GM23338 (cell line): ENCODE measurements at regions not wholly inside any gene's neighbourhood (a gene's known extent, or its start where the extent isn't known, plus 50 kb on each side); places are given as distances from the start of the nearest gene placed in this dataset.

ENCODE experiments used
- ATAC-seq: fragments of 200-7000 bp; cut with Tn5 transposase; 3 replicates; pipeline ENCODE4 v1.9.1; 2020
- DNase-seq: peaks from one replicate; pipeline ENCODE4 v3.0.0-alpha.2; 2015; ENCODE audit warnings: low spot score
- H2AFZ ChIP-seq: fragments of 200-600 bp; sonication (generic); 2 replicates; pipeline ENCODE4 v1.8.0; 2016; ENCODE audit warnings: antibody characterized with exemption, mild to moderate bottlenecking, moderate library complexity
- H3F3A ChIP-seq: fragments of 200-600 bp; sonication (generic); replicated peaks from 2 replicates; pipeline ENCODE4 v1.8.0; 2017; ENCODE audit warnings: antibody characterized with exemption, mixed run types, low read depth
- H3K27ac ChIP-seq: fragments of 200-600 bp; sonication (generic); 2 replicates; pipeline ENCODE4 v1.6.1; 2016; ENCODE audit warnings: low read depth
- H3K27me3 ChIP-seq: fragments of 200-600 bp; sonication (generic); 2 replicates; pipeline ENCODE4 v1.8.0; 2016; ENCODE audit warnings: mild to moderate bottlenecking, mixed run types, moderate library complexity; ENCODE audit not compliant: insufficient read depth
- H3K36me3 ChIP-seq: fragments of 200-600 bp; sonication (generic); 2 replicates; pipeline ENCODE4 v1.8.0; 2016; ENCODE audit warnings: mild to moderate bottlenecking; ENCODE audit not compliant: insufficient read depth
- H3K4me1 ChIP-seq: fragments of 200-600 bp; sonication (generic); 2 replicates; pipeline ENCODE4 v1.8.0; 2016; ENCODE audit warnings: mild to moderate bottlenecking, moderate library complexity; ENCODE audit not compliant: insufficient read depth
- H3K4me2 ChIP-seq: fragments of 200-600 bp; sonication (generic); 2 replicates; pipeline ENCODE4 v1.7.1; 2017; ENCODE audit warnings: mixed run types
- H3K4me3 ChIP-seq: fragments of 200-600 bp; sonication (generic); 2 replicates; pipeline ENCODE4 v1.6.1; 2016; ENCODE audit warnings: mixed run types
- H3K79me2 ChIP-seq: fragments of 200-600 bp; sonication (generic); replicated peaks from 2 replicates; pipeline ENCODE4 v1.8.0; 2017; ENCODE audit warnings: mild to moderate bottlenecking; ENCODE audit not compliant: insufficient read depth
- H3K9me2 ChIP-seq: fragments of 200-600 bp; sonication (generic); 2 replicates; pipeline ENCODE4 v1.8.0; 2017; ENCODE audit not compliant: insufficient read depth
- H4K20me1 ChIP-seq: fragments of 200-600 bp; sonication (generic); replicated peaks from 2 replicates; pipeline ENCODE4 v1.8.0; 2017; ENCODE audit warnings: mild to moderate bottlenecking; ENCODE audit not compliant: insufficient read depth
- H3K27ac Mint-ChIP-seq: 2 replicates; pipeline ENCODE4 v1.8.0; 2020; ENCODE audit warnings: inconsistent platforms, mild to moderate bottlenecking, moderate library complexity, mixed read lengths
- H3K27me3 Mint-ChIP-seq: 3 replicates; pipeline ENCODE4 v1.8.0; 2022; ENCODE audit warnings: low read depth, mild to moderate bottlenecking, moderate library complexity, mixed read lengths, inconsistent platforms; ENCODE audit not compliant: insufficient read depth, poor library complexity
- H3K36me3 Mint-ChIP-seq: 3 replicates; pipeline ENCODE4 v1.8.0; 2021; ENCODE audit warnings: low read depth, mild to moderate bottlenecking, inconsistent platforms, moderate library complexity, mixed read lengths
- H3K4me1 Mint-ChIP-seq: 3 replicates; pipeline ENCODE4 v1.8.0; 2020; ENCODE audit warnings: mild to moderate bottlenecking, inconsistent platforms, mixed read lengths
- H3K4me3 Mint-ChIP-seq: 3 replicates; pipeline ENCODE4 v1.8.0; 2021; ENCODE audit warnings: moderate library complexity, mild to moderate bottlenecking, inconsistent platforms, mixed read lengths
- H3K9me3 Mint-ChIP-seq: 3 replicates; pipeline ENCODE4 v1.8.0; 2020; ENCODE audit warnings: moderate library complexity, mild to moderate bottlenecking, inconsistent platforms, mixed read lengths
- ETS1 ChIP-seq: IDR thresholded peaks from 2 replicates; pipeline ENCODE4 v1.6.1; 2016; ENCODE audit warnings: antibody characterized with exemption
- EZH2 ChIP-seq: fragments of 200-600 bp; sonication (generic); IDR thresholded peaks from one replicate; pipeline ENCODE4 v1.8.0; 2017; ENCODE audit warnings: antibody characterized with exemption, mild to moderate bottlenecking, low read depth; ENCODE audit not compliant: unreplicated experiment
- EZH2phosphoT487 ChIP-seq: fragments of 200-600 bp; sonication (generic); IDR thresholded peaks from one replicate; pipeline ENCODE4 v1.8.1; 2018; ENCODE audit warnings: antibody characterized with exemption; ENCODE audit not compliant: unreplicated experiment
- JUNB ChIP-seq: IDR thresholded peaks from one replicate; pipeline ENCODE4 v1.6.1; 2016; ENCODE audit warnings: antibody characterized with exemption; ENCODE audit not compliant: unreplicated experiment
- NANOG ChIP-seq: IDR thresholded peaks from 2 replicates; pipeline ENCODE4 v1.6.1; 2016; ENCODE audit warnings: antibody characterized with exemption, borderline replicate concordance
- STAT1 ChIP-seq: IDR thresholded peaks from one replicate; pipeline ENCODE4 v1.6.1; 2016; ENCODE audit warnings: antibody characterized with exemption; ENCODE audit not compliant: unreplicated experiment
- ZNF114 ChIP-seq: fragments of 250-450 bp; sonication (Bioruptor Pico); IDR thresholded peaks from 2 replicates; pipeline ENCODE4 v1.5.0; 2020; ENCODE audit warnings: mild to moderate bottlenecking, moderate library complexity
- TF ChIP-seq, protein P1 (sequence below), 2 experiments: fragments of 200-600 bp in 1 of 2; sonication (generic) in 1 of 2; conservative IDR thresholded peaks; 2 replicates each; pipeline versions ENCODE4 v1.5.1 to v1.6.1; 2016 to 2017; ENCODE audit warnings: antibody characterized with exemption in 2 of 2, low read depth in 2 of 2, mild to moderate bottlenecking in 2 of 2, moderate library complexity in 1 of 2
- TF ChIP-seq, protein P2 (sequence below): fragments of 250-450 bp; sonication (Bioruptor Pico); IDR thresholded peaks from 2 replicates; pipeline ENCODE4 v1.5.0; 2020; ENCODE audit warnings: mild to moderate bottlenecking, moderate library complexity

DNA sequence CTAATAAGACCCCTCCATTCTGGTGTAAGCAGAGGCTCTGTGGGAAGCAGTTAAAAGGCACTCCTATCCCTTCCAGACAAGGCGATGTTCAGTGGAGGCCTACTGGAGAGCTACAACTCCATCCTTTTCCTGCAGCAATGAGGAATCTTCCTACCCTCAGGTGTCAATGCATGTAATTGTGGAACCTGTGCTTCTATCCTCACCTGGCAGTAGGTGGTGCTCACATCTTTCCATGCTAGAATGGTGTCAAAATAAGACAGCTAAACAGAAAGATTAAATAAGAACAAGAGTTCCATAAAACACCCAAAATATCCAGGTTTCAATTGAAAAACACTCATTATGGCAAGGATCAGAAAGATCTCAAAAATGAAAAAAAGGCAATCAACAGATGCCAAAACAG is 224.6 kb downstream of the IL15 start:
- no peak overlapping the region for H3K27ac Mint-ChIP-seq
- H3K9me3 Mint-ChIP-seq = peaks cover 10% of the 10 kb centered on the region; the same call in 2 of the 3 replicates
- no peaks in the 10 kb centered on the region for H3F3A ChIP-seq
- no peaks in the 10 kb centered on the region for H3K79me2 ChIP-seq
- H3K4me2 ChIP-seq = no peak overlapping the region
- H2AFZ ChIP-seq = no peak overlapping the region
- H3K27ac ChIP-seq = no peak overlapping the region
- no peak overlapping the region for H3K4me3 ChIP-seq
- H3K36me3 Mint-ChIP-seq = peaks cover 4% of the 10 kb centered on the region
- no peaks in the 10 kb centered on the region for H4K20me1 ChIP-seq
- ATAC-seq (peak; percentile 65), DNase-seq (peak; percentile 21)
- no peaks in the 10 kb centered on the region for H3K27me3 Mint-ChIP-seq
- TF ChIP-seq EZH2phosphoT487 = no peak
- TF ChIP-seq, protein P1, sequence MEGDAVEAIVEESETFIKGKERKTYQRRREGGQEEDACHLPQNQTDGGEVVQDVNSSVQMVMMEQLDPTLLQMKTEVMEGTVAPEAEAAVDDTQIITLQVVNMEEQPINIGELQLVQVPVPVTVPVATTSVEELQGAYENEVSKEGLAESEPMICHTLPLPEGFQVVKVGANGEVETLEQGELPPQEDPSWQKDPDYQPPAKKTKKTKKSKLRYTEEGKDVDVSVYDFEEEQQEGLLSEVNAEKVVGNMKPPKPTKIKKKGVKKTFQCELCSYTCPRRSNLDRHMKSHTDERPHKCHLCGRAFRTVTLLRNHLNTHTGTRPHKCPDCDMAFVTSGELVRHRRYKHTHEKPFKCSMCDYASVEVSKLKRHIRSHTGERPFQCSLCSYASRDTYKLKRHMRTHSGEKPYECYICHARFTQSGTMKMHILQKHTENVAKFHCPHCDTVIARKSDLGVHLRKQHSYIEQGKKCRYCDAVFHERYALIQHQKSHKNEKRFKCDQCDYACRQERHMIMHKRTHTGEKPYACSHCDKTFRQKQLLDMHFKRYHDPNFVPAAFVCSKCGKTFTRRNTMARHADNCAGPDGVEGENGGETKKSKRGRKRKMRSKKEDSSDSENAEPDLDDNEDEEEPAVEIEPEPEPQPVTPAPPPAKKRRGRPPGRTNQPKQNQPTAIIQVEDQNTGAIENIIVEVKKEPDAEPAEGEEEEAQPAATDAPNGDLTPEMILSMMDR (conservative IDR thresholded peaks at IDR 0.05; ENCODE audit: low read depth in 2 of 2) = peak; percentile 57 to 81
- H3K4me1 ChIP-seq = no peaks in the 10 kb centered on the region
- H3K36me3 ChIP-seq = no peaks in the 10 kb centered on the region
- no peak overlapping the region for H3K4me3 Mint-ChIP-seq
- peaks cover 4% of the 10 kb centered on the region; the same call in 1 of the 3 replicates for H3K4me1 Mint-ChIP-seq
- H3K9me2 ChIP-seq = no peaks in the 10 kb centered on the region
- no peaks in the 10 kb centered on the region for H3K27me3 ChIP-seq

- no peak for ATAC-seq
- H3K27ac ChIP-seq = no peak overlapping the region
- peaks cover 2% of the 10 kb centered on the region for H3K27me3 Mint-ChIP-seq
- TF ChIP-seq JUNB (no peak), ZNF114 (CRISPR knock-in tag) (no peak), ETS1 (no peak), STAT1 (no peak), EZH2 (no peak), NANOG (no peak), EZH2phosphoT487 (no peak)
- TF ChIP-seq, protein P2, sequence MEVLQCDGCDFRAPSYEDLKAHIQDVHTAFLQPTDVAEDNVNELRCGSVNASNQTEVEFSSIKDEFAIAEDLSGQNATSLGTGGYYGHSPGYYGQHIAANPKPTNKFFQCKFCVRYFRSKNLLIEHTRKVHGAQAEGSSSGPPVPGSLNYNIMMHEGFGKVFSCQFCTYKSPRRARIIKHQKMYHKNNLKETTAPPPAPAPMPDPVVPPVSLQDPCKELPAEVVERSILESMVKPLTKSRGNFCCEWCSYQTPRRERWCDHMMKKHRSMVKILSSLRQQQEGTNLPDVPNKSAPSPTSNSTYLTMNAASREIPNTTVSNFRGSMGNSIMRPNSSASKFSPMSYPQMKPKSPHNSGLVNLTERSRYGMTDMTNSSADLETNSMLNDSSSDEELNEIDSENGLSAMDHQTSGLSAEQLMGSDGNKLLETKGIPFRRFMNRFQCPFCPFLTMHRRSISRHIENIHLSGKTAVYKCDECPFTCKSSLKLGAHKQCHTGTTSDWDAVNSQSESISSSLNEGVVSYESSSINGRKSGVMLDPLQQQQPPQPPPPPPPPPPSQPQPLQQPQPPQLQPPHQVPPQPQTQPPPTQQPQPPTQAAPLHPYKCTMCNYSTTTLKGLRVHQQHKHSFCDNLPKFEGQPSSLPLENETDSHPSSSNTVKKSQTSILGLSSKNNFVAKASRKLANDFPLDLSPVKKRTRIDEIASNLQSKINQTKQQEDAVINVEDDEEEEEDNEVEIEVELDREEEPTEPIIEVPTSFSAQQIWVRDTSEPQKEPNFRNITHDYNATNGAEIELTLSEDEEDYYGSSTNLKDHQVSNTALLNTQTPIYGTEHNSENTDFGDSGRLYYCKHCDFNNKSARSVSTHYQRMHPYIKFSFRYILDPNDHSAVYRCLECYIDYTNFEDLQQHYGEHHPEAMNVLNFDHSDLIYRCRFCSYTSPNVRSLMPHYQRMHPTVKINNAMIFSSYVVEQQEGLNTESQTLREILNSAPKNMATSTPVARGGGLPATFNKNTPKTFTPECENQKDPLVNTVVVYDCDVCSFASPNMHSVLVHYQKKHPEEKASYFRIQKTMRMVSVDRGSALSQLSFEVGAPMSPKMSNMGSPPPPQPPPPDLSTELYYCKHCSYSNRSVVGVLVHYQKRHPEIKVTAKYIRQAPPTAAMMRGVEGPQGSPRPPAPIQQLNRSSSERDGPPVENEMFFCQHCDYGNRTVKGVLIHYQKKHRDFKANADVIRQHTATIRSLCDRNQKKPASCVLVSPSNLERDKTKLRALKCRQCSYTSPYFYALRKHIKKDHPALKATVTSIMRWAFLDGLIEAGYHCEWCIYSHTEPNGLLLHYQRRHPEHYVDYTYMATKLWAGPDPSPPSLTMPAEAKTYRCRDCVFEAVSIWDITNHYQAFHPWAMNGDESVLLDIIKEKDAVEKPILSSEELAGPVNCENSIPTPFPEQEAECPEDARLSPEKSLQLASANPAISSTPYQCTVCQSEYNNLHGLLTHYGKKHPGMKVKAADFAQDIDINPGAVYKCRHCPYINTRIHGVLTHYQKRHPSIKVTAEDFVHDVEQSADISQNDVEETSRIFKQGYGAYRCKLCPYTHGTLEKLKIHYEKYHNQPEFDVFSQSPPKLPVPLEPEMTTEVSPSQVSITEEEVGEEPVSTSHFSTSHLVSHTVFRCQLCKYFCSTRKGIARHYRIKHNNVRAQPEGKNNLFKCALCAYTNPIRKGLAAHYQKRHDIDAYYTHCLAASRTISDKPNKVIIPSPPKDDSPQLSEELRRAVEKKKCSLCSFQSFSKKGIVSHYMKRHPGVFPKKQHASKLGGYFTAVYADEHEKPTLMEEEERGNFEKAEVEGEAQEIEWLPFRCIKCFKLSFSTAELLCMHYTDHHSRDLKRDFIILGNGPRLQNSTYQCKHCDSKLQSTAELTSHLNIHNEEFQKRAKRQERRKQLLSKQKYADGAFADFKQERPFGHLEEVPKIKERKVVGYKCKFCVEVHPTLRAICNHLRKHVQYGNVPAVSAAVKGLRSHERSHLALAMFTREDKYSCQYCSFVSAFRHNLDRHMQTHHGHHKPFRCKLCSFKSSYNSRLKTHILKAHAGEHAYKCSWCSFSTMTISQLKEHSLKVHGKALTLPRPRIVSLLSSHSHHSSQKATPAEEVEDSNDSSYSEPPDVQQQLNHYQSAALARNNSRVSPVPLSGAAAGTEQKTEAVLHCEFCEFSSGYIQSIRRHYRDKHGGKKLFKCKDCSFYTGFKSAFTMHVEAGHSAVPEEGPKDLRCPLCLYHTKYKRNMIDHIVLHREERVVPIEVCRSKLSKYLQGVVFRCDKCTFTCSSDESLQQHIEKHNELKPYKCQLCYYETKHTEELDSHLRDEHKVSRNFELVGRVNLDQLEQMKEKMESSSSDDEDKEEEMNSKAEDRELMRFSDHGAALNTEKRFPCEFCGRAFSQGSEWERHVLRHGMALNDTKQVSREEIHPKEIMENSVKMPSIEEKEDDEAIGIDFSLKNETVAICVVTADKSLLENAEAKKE (CRISPR knock-in tag) = no peak
- TF ChIP-seq, protein P1 (conservative IDR thresholded peaks at IDR 0.05; ENCODE audit: low read depth in 2 of 2) = no peak
Measured at GRCh38 chr4:141870152-141870551, 233.8 kb downstream of the IL15 start.

More at GRCh38 chr4:141870152-141870551, 233.8 kb downstream of the IL15 start:
- Mint-ChIP-seq H3K27ac (no peak overlapping the region), H3K4me3 (no peak overlapping the region), H3K4me1 (peaks cover 13% of the 10 kb centered on the region; the same call in 2 of the 3 replicates), H3K36me3 (peaks cover 29% of the 10 kb centered on the region), H3K9me3 (peaks cover 31% of the 10 kb centered on the region)
- no peak for DNase-seq
- peaks cover 13% of the 10 kb centered on the region for H3K4me1 ChIP-seq
- H2AFZ ChIP-seq = no peak overlapping the region
- no peaks in the 10 kb centered on the region for H4K20me1 ChIP-seq
- H3K36me3 ChIP-seq = no peaks in the 10 kb centered on the region
- H3K4me2 ChIP-seq = no peak overlapping the region
- H3K4me3 ChIP-seq = no peak overlapping the region
- no peaks in the 10 kb centered on the region for H3K79me2 ChIP-seq
- no peaks in the 10 kb centered on the region for H3F3A ChIP-seq
- no peaks in the 10 kb centered on the region for H3K27me3 ChIP-seq
- H3K9me2 ChIP-seq = peaks cover 6% of the 10 kb centered on the region; the same call in 1 of the 2 replicates
